OCI-LY7 (cell line): ENCODE measurements at regions not wholly inside any gene's neighbourhood (a gene's known extent, or its start where the extent isn't known, plus 50 kb on each side); places are given as distances from the start of the nearest gene placed in this dataset.

Source experiments
- EZH2phosphoT487 ChIP-seq: fragments of 200-600 bp; sonication (generic); IDR thresholded peaks from 2 replicates; pipeline ENCODE4 v1.6.1; 2018; ENCODE audit warnings: low read depth, borderline replicate concordance, mild to moderate bottlenecking, mixed run types, antibody characterized with exemption, low read length, moderate library complexity, mixed read lengths
- TF ChIP-seq, protein P1 (sequence below): fragments of 200-600 bp; sonication (generic); conservative IDR thresholded peaks from 2 replicates; pipeline ENCODE4 v1.5.1; 2014; ENCODE audit warnings: mild to moderate bottlenecking, antibody characterized with exemption, low read length, moderate library complexity, mixed read lengths

DNA sequence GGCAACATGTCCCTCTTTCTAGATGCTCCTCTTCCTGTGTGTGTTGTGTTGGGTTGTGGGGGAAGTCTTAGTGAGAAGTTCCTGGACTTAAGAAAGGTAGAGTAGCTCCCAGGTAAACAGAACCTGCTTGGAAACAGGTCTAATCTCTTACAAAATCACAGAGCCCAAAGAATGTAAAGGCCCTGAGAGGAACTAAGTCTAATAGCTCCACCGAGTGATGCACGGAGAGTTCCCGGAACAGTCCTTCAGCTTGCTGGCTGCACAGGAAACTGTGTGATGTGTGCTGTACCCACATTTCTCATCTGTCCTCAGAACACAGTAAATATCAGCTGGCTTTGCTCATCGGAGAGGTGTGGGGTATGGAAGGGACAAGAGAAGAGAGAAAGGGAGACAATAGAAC, 182.6 kb upstream of the LYZL1 start:
- TF ChIP-seq, protein P1, sequence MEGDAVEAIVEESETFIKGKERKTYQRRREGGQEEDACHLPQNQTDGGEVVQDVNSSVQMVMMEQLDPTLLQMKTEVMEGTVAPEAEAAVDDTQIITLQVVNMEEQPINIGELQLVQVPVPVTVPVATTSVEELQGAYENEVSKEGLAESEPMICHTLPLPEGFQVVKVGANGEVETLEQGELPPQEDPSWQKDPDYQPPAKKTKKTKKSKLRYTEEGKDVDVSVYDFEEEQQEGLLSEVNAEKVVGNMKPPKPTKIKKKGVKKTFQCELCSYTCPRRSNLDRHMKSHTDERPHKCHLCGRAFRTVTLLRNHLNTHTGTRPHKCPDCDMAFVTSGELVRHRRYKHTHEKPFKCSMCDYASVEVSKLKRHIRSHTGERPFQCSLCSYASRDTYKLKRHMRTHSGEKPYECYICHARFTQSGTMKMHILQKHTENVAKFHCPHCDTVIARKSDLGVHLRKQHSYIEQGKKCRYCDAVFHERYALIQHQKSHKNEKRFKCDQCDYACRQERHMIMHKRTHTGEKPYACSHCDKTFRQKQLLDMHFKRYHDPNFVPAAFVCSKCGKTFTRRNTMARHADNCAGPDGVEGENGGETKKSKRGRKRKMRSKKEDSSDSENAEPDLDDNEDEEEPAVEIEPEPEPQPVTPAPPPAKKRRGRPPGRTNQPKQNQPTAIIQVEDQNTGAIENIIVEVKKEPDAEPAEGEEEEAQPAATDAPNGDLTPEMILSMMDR, result no peak
- TF ChIP-seq EZH2phosphoT487, result no peak
